HG03432 (cell line): ENCODE measurements at regions not wholly inside any gene's neighbourhood (a gene's known extent, or its start where the extent isn't known, plus 50 kb on each side); places are given as distances from the start of the nearest gene placed in this dataset.

Source experiments
- ATAC-seq: cut with Tn5 transposase; IDR thresholded peaks from one replicate; pipeline ENCODE4 v1.9.1; 2021; ENCODE audit warnings: mild to moderate bottlenecking, moderate library complexity; ENCODE audit not compliant: unreplicated experiment

- no peak for ATAC-seq
Measured at GRCh38 chr9:73643379-73644013, 491.8 kb downstream of the ANXA1 start.

GRCh38 chr9:73647560-73647959, 495.9 kb downstream of the ANXA1 start:
- ATAC-seq: no peak

- ATAC-seq: no peak
Measured at GRCh38 chr9:73649552-73649951, 497.9 kb downstream of the ANXA1 start.

- ATAC-seq: no peak
Measured at GRCh38 chr9:73655363-73655762, 503.7 kb downstream of the ANXA1 start.

GRCh38 chr9:73655831-73656230, 504.2 kb downstream of the ANXA1 start:
- no peak for ATAC-seq

GRCh38 chr9:73665253-73665652, 513.6 kb downstream of the ANXA1 start:
- no peak for ATAC-seq

GRCh38 chr9:73667749-73668148, 516.1 kb downstream of the ANXA1 start:
- ATAC-seq: peak; percentile 57

- ATAC-seq: no peak
Measured at GRCh38 chr9:73680831-73681230, 529.2 kb downstream of the ANXA1 start.

- no peak for ATAC-seq
Measured at GRCh38 chr9:73682789-73683188, 531.1 kb downstream of the ANXA1 start.

GRCh38 chr9:73683862-73684591, 532.4 kb downstream of the ANXA1 start:
- ATAC-seq: peak; percentile 82

GRCh38 chr9:73684601-73685000, 532.9 kb downstream of the ANXA1 start:
- no peak for ATAC-seq

- no peak for ATAC-seq
Measured at GRCh38 chr9:73685786-73686185, 534.1 kb downstream of the ANXA1 start.

- no peak for ATAC-seq
Measured at GRCh38 chr9:73689051-73689870, 537.6 kb downstream of the ANXA1 start.

GRCh38 chr9:73701415-73702057, 549.9 kb downstream of the ANXA1 start:
- no peak for ATAC-seq

GRCh38 chr9:73714294-73714693, 562.6 kb downstream of the ANXA1 start:
- ATAC-seq: no peak

GRCh38 chr9:73715591-73715990, 563.9 kb downstream of the ANXA1 start:
- no peak for ATAC-seq

- no peak for ATAC-seq
Measured at GRCh38 chr9:73719660-73720059, 568.0 kb downstream of the ANXA1 start.

GRCh38 chr9:73720601-73721000, 568.9 kb downstream of the ANXA1 start:
- no peak for ATAC-seq

GRCh38 chr9:73736270-73736669, 584.6 kb downstream of the ANXA1 start:
- no peak for ATAC-seq

- ATAC-seq: no peak
Measured at GRCh38 chr9:73738741-73739530, 587.3 kb downstream of the ANXA1 start.
